GM18517 (cell line): ENCODE measurements at regions not wholly inside any gene's neighbourhood (a gene's known extent, or its start where the extent isn't known, plus 50 kb on each side); places are given as distances from the start of the nearest gene placed in this dataset.
"Not testable (repeated sequence)": the region's sequence is repeated elsewhere in the genome, so short reads cannot be mapped to it uniquely, and the experiment has no call there.

Source experiments
- ATAC-seq: cut with Tn5 transposase; IDR thresholded peaks from one replicate; pipeline ENCODE4 v1.9.1; 2021; ENCODE audit warnings: mild to moderate bottlenecking, moderate library complexity; ENCODE audit not compliant: unreplicated experiment

- ATAC-seq, result no peak
Observed at GRCh38 chr10:105751688-105752087, 1110.6 kb downstream of the SORCS3 start.

DNA sequence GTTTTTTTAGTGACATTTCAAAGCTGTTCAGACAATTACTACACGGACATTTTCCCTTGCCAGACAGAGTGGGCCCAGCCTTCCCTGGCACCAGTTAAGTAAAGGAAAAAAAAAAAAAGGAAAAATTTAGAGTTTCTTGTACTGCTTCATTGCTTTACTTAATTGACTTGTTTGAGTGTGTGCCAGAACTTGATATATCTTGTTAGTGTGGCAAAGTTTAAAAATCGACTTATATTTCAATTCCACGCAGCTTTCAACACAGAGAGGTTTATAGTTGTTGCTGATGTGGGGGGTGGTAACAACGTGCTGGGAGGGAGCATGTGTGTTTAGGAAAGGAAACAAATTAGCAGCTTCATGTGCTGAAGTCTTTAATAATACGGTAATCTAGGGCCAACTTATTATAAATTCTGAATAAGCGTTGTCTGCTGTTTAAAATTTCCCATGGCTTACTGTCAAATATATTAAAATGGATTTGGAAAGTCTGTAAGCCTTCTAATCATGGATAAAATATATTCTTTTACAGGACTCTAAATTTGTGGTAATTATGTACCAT is 1104.6 kb downstream of the SORCS3 start:
- ATAC-seq, result no peak

- ATAC-seq, result no peak
Observed at GRCh38 chr10:105743343-105744056, 1102.4 kb downstream of the SORCS3 start.

DNA sequence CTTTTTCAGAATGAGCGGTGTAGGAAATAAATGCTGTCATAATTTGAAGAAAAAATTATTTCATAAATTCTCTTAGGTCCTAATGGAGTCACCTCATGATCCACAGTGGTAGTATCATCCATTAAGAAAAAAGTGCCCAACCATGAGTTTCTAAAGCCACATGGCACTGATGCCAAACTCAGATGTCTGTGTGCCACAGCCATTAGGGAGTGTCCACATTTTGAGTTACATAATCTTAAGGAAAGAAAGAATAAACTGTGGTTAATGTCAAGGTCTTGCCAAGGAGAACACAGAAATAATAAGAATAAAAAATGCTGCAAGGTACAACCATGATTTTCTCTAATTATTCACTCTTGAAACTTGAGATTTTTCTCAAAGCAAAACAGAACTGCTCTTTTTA is 1101.8 kb downstream of the SORCS3 start:
- ATAC-seq, result no peak

DNA sequence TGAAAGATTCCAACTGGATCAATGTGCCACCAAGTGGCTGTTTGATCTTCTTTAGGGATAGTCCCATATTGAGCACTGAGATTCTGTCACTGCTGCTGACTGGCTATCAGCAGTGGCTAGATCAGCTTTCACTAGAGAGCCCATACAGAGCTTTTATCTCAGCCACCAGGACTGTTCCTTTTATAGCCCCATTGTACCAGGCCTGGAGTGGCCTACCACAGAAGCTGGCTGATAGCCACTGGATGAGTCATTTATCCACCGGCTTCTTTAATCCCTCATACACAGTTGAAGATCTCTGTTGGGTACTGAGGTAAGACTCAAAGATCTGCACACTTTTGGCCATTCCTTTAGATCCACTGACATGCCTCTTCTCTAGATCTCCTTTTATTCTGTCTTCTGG is 1101.1 kb downstream of the SORCS3 start:
- ATAC-seq, result no peak

DNA sequence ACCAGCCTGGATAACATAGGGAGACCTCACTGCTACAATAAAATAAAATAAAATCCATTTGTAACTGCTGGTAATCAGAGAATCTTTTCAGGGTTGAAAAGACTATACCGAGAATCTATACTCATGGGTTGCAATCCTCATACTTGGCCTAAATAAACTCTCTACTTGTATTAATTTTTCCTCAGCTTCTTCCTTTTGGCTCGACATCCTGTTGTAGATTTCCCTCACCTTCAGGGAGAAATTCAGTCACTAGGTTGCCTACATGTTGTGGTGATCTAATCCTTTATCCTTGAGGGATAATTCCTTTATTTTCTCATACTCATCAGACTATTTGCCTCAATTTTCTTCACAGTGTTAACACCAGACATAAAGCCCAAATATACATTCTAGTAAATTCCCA is 1093.4 kb downstream of the SORCS3 start:
- ATAC-seq, result no peak

DNA sequence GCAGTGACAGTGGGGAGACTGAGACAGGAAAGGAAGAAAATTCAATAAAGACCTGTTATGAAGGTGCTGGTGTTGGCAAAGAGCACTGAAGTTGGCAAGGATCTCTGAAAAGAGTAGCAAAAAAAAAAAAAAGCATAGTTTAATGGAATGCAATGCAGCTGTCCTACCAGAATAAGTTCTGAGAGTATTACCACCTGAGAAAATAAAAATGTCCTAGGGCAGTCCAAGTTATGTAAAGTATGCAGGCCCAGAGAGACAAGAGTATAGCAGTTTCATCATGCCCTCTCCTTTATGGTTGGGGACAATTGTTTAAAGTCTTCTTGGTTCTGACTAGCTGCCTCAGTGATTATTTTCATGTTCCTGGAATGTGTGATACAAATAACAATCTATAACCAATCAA is 1092.8 kb downstream of the SORCS3 start:
- ATAC-seq, result no peak

DNA sequence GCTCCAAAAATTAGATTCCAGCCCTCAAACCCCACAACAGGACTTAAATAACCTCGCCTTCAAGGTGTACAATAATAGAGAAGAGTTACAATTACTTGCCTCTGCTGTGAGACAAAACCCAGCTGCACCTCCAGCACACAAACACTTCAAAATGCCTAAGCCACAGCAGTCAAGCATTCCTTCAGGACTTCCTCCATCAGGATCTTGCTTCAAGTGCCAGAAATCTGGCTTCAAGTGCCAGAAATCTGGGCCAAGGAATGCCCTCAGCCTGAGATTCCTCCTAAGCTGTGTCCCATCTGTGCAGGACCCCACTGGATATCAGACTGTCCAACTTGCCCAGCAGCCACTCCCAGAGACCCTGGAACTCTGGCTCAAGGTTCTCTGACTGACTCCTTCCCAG is 1088.3 kb downstream of the SORCS3 start:
- no peak for ATAC-seq

GRCh38 chr10:105727586-105727985 is 1086.5 kb downstream of the SORCS3 start:
- not testable (repeated sequence) for ATAC-seq

- no peak for ATAC-seq
Observed at GRCh38 chr10:105727131-105727530, 1086.0 kb downstream of the SORCS3 start.

GRCh38 chr10:105726149-105726548 is 1085.1 kb downstream of the SORCS3 start:
- no peak for ATAC-seq

DNA sequence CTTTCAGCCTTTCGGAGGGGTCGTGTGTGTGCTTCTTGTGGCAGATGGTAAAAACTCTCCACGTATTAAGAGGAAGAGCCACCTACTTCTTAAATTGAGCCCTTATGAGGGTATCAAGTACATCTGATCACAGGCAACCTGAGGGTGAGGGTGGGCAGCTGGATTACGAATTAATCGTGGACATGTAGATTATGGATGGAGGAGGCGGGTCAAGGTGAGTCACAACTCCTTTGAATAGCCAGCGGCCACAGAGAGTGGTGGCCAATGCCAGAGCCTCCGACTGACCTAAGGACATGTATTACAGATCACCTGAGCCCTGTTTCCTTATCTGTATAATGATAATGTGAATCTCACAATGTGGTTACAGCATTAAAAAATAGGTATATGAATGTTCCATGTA is 1083.9 kb downstream of the SORCS3 start:
- ATAC-seq, result no peak

- ATAC-seq, result no peak
Observed at GRCh38 chr10:105718207-105718995, 1077.3 kb downstream of the SORCS3 start.

GRCh38 chr10:105714728-105715127 is 1073.6 kb downstream of the SORCS3 start:
- ATAC-seq, result no peak

- no peak for ATAC-seq
Observed at GRCh38 chr10:105707603-105708002, 1066.5 kb downstream of the SORCS3 start.

- ATAC-seq, result no peak
Observed at GRCh38 chr10:105706281-105707026, 1065.4 kb downstream of the SORCS3 start.

- no peak for ATAC-seq
Observed at GRCh38 chr10:105702211-105702610, 1061.1 kb downstream of the SORCS3 start.

DNA sequence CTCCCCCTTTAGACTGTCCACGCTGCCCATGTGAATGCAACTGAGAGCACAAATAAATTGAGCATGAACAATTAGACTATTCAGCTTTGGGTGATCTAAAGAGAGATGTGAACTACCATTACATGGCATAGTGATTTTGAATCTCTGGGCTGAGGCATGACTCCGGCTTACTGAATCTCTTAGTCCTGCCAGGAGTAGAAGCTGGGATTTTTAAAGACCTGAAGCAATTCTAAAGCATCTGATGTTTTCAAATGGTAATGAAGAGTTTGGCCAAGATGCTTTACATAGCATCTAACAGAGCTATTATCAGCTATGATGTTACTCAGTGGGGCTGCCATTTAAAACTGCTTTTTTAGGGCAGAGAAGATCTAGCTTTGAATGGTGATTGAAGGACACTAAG is 1059.1 kb downstream of the SORCS3 start:
- no peak for ATAC-seq

DNA sequence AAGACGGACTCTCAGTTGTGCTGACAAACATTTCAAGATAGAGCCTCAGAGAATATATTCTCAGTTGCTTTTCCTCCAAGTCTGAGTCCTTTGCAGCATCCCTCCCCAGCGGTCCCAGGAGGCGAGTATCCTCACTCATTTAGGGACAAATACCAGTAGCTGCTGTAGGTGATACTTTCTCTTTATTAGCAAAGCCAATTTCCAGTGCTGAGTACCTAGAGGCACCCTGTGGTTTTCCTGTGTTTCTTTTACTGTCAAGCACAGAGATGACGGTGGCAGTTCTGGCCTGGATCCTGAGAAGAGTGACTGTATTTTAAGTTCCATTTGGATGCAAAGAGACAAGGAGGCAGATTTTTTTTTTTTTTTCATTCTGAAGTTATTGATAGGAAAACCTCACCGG is 1058.4 kb downstream of the SORCS3 start:
- no peak for ATAC-seq

DNA sequence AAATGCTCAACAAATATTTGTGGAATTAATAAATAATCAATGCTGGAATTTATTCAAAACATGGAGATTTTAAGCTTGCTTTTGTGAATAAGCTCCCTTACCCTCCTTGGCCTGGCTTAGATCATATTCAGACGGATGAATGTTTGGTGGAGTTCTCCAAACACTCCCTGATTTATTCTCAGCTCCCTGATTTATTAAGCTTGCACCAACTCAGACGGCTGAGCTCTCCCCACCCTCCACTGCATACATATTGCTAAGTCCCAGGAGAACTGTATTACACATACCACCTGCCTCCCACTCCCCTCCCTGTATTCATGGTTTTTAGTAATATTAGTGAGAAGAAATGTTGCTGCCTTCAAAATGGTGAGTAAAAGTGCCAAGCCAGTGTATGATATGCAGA is 1057.5 kb downstream of the SORCS3 start:
- ATAC-seq, result no peak

- no peak for ATAC-seq
Observed at GRCh38 chr10:105697290-105697780, 1056.2 kb downstream of the SORCS3 start.
